ENCODE measurements at regions not wholly inside any gene's neighbourhood (a gene's known extent, or its start where the extent isn't known, plus 50 kb on each side); places are given as distances from the start of the nearest gene placed in this dataset.

DNA sequence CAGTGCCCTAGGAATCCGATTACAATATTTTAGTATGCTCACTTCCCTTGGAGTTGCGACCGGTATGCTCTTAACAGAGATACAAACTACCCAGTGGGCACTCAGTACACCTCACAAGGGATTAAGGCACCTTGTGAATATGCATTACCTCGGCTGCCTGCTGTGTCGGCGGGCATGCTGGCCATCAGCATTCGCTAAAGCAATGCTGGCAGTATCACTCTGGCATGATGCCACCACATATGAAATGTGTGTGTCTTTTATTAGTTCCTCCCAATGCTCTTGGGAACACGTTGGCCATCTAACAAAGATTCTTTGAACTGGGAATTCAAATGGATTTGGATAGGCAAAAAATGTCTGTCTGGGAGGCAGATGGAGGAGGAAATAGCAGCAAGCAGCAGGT is 67.4 kb upstream of the FOXB1 start:
- TF ChIP-seq POLR2A (IDR thresholded peaks at IDR 0.05), result no peak
- TF ChIP-seq, protein P1, sequence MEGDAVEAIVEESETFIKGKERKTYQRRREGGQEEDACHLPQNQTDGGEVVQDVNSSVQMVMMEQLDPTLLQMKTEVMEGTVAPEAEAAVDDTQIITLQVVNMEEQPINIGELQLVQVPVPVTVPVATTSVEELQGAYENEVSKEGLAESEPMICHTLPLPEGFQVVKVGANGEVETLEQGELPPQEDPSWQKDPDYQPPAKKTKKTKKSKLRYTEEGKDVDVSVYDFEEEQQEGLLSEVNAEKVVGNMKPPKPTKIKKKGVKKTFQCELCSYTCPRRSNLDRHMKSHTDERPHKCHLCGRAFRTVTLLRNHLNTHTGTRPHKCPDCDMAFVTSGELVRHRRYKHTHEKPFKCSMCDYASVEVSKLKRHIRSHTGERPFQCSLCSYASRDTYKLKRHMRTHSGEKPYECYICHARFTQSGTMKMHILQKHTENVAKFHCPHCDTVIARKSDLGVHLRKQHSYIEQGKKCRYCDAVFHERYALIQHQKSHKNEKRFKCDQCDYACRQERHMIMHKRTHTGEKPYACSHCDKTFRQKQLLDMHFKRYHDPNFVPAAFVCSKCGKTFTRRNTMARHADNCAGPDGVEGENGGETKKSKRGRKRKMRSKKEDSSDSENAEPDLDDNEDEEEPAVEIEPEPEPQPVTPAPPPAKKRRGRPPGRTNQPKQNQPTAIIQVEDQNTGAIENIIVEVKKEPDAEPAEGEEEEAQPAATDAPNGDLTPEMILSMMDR (IDR thresholded peaks at IDR 0.05), result no peak

Data from lower leg skin (tissue), 3 donors.